Nucleus accumbens (tissue), 56 donors: ENCODE measurements at regions not wholly inside any gene's neighbourhood (a gene's known extent, or its start where the extent isn't known, plus 50 kb on each side); places are given as distances from the start of the nearest gene placed in this dataset.
A peak's percentile ranks its signal among the peaks of the same experiment; 100 is the strongest.
"Not testable (repeated sequence)": the region's sequence is repeated elsewhere in the genome, so short reads cannot be mapped to it uniquely, and the experiment has no call there.

ENCODE experiments used
- DNase-seq, 56 donors: peaks; one replicate each; lab custom pipeline; 2025; lab: John Stamatoyannopoulos, UW

- DNase-seq: no peak
Measured at GRCh38 chr6:94713446-94713845, 863.9 kb upstream of the MANEA start.

- DNase-seq: no peak
Measured at GRCh38 chr6:94698773-94699172, 878.6 kb upstream of the MANEA start.

GRCh38 chr6:94687255-94687654 is 890.1 kb upstream of the MANEA start:
- not testable (repeated sequence) for DNase-seq

GRCh38 chr6:94683409-94683808 is 893.9 kb upstream of the MANEA start:
- DNase-seq: no peak

- no peak for DNase-seq
Measured at GRCh38 chr6:94680669-94681212, 896.6 kb upstream of the MANEA start.

- DNase-seq: no peak
Measured at GRCh38 chr6:94673251-94673650, 904.1 kb upstream of the MANEA start.

GRCh38 chr6:94670017-94670416 is 907.3 kb upstream of the MANEA start:
- no peak for DNase-seq

GRCh38 chr6:94668876-94669275 is 908.5 kb upstream of the MANEA start:
- no peak for DNase-seq

GRCh38 chr6:94658929-94659328 is 918.4 kb upstream of the MANEA start:
- no peak for DNase-seq

- DNase-seq: no peak
Measured at GRCh38 chr6:94651239-94651638, 926.1 kb upstream of the MANEA start.

- DNase-seq: no peak
Measured at GRCh38 chr6:94645191-94645590, 932.1 kb upstream of the MANEA start.

- DNase-seq: no peak
Measured at GRCh38 chr6:94639564-94639963, 937.8 kb upstream of the MANEA start.

GRCh38 chr6:94636780-94637385 is 940.5 kb upstream of the MANEA start:
- peak in 1 of 56 donors; percentile 1 for DNase-seq

GRCh38 chr6:94623586-94623985 is 953.7 kb upstream of the MANEA start:
- no peak for DNase-seq

- DNase-seq: no peak
Measured at GRCh38 chr6:94622783-94623182, 954.6 kb upstream of the MANEA start.

- no peak for DNase-seq
Measured at GRCh38 chr6:94600636-94601035, 976.7 kb upstream of the MANEA start.

GRCh38 chr6:94597487-94597886 is 979.8 kb upstream of the MANEA start:
- no peak for DNase-seq

GRCh38 chr6:94590416-94590815 is 986.9 kb upstream of the MANEA start:
- no peak for DNase-seq

- DNase-seq: no peak
Measured at GRCh38 chr6:94588301-94588700, 989.0 kb upstream of the MANEA start.

GRCh38 chr6:94584211-94584610 is 993.1 kb upstream of the MANEA start:
- no peak for DNase-seq

- DNase-seq: peak in 24 of 56 donors; percentile 0 to 61 (median 12)
Measured at GRCh38 chr6:94570581-94570980, 1006.8 kb upstream of the MANEA start.

GRCh38 chr6:94562846-94563245 is 1014.5 kb upstream of the MANEA start:
- DNase-seq: no peak
